ENCODE measurements at regions not wholly inside any gene's neighbourhood (a gene's known extent, or its start where the extent isn't known, plus 50 kb on each side); places are given as distances from the start of the nearest gene placed in this dataset.

DNA sequence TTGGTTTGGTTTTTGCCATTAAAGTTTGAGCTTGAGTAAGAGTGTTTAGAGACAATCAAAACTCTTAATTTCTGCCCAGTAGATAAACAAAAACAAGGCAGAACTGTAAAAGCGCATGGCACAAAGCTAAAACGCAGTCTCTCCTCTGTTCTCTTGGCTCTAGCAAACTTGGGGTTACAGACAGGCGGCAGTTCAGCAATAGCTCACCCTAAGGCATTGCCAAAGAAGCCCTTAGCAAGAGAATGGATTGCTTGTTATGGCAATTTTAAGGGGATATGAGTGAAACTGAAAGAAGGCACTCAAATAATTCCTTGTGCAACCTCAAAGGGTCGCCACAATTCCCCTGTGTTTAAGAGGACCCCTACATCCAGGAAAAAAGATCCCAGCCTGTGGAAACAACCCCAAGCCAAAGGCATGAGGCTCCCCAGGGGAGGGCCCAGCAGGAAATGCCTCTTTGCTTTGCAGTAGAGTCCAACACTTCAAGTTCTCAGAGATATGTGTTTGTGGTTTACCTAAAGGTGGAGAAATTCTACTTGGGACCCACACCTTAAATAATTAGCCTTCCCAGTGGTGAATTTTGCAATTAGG is 317.0 kb upstream of the MPDZ start:
- DNase-seq (ENCODE audit: low read depth) = no peak

- DNase-seq (ENCODE audit: low read depth) = no peak
These were observed 311.5 kb upstream of the MPDZ start for GRCh38 chr9:13590996-13591395.

DNA sequence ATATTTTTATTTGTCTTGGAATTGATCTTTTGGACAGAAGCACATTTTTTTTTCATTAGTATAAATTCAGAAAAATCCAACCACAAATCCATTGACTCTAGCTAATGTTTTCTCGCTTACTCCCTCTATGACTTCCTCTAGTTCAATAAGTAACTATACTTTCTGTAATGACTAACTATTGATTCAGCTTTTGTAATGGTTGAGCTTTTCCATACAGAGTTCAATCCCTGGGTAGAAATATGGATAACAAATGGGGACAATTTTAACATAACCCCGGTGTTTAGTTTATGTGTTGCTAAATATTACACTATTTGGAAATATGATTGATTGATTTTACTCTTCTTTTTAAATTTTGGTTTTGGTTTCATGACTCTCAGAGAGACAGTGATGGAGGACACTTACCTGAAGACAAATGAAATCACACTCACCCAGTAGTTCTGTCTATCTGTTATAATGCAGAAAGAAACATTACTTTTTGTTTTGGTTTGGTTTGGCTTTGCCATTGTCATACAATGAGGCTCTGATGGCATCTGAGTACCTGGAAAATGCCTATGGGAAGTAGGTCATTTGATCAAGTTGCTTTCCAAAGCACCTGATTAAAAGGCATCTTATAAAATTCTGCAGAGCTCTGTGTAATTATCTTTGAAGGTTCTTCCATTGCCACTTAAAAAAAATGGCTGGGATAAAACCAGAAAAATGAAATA is 309.7 kb upstream of the MPDZ start:
- DNase-seq (ENCODE audit: low read depth) = no peak

GRCh38 chr9:13588151-13589033 is 308.9 kb upstream of the MPDZ start:
- no peak for DNase-seq (ENCODE audit: low read depth)

GRCh38 chr9:13587571-13587970 is 308.1 kb upstream of the MPDZ start:
- no peak for DNase-seq (ENCODE audit: low read depth)

DNA sequence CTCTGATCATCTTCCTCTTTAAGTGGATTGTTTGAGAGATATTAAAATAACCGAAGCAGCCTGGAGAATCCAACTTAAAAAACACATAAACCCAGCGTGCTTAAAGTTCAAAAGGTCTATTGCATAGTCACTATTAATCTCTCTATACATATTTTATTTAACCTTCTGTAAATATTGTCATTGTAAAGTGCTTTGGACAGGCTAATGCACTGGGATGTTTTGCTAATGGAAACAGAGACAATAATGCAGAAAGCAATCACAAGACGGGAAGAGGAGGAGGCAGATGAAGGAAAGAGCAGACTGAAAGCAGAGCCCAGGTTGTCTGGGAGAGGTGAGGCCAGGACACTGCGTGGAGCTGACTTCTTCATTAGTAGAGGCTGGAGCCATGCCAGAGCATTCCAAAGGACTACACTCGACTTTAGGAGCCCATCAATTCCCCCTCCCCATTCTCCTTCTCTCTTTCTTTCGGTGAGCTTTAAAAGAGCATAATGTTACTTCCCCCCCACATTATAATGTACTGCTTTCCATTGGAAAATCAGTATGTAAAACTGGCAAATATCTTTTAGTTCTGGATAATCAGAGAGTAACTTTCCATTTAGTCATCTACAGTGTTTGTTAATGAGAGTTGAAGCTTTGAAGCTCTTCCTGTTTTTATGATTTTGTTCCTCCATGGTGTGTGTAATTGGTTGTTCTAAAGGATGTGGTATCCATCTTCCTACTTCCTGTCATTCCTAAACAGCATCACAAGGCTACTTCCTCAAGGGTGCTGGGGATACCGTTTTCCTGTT is 307.3 kb upstream of the MPDZ start:
- DNase-seq (ENCODE audit: low read depth) = no peak

GRCh38 chr9:13580760-13581159 is 301.3 kb upstream of the MPDZ start:
- no peak for DNase-seq (ENCODE audit: low read depth)

DNA sequence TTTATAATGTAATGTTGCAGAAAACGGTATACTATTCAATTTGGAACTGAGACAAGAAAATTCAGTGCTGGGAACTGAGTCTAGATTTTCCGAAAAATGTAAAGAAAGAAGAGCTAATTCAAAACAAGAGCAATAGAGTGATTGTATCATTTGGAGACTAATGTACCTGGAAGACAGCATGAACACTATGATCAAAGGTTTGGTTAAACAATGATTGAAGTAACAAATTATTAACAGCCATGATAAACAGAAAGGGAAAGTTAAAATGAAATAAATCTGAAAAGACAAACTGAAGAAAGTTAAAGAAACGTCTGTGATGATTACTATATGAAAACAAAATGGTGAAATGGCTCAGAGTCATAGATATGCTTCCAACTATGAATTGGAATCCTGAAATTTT is 300.6 kb upstream of the MPDZ start:
- no peak for DNase-seq (ENCODE audit: low read depth)

- no peak for DNase-seq (ENCODE audit: low read depth)
These were observed 296.6 kb upstream of the MPDZ start for GRCh38 chr9:13576101-13576500.

DNA sequence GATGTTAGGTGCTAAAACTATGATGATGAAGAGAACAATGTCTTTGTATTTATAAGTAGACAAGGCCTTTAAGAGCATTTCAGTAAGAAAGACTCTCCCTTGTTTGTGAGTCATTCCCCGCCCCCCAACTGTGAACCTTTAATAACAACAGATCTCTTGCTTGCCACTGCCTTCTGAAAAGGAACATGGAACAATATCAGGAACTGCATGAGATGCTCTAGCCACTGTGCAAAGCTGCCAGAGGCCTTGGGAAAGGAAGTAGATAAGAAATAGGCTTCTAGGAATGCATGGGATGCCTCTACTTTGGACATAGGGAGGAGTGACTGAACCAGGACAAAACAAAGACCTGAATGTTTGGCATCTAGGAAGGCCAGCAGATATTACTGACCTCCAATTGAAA is 296.1 kb upstream of the MPDZ start:
- no peak for DNase-seq (ENCODE audit: low read depth)

GRCh38 chr9:13570068-13570974 is 290.8 kb upstream of the MPDZ start:
- no peak for DNase-seq (ENCODE audit: low read depth)

- DNase-seq (ENCODE audit: low read depth) = no peak
These were observed 290.1 kb upstream of the MPDZ start for GRCh38 chr9:13569602-13570067.

DNA sequence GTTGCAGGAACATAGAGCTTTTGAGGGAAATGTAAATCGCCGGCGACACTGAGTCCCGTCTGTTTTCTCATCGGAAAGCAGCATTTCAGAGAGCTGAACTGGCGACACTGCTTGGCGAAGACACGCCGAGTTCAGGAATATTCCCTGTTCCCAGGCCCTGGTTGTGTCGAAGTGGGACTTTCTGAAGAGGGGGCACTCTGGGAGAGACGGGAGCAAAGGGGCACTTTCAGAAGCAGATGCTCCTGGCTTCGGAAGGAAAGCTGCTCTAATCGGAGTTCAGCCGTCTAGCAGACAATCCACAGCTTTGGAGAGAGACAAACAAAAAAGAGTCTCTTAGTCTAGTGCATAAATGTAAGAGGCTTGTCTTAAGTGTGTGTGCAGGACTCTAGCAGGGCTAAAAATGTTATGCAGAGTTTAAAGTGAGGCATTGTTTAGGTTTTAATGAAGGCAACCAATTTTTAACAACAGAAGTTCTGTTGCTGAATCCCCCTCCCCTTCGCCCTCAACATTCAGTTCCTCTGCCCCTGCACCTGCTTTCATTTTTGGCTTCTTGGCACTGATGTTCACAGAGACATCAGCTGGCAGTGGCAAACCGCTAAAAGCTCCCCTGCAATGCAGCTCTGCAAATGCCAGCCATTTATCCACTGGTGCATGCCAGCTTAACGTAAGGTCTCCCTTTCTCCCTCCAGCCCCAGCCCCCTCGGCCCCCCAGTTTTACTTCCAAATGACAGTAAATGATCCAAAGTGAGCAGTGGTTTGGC is 289.5 kb upstream of the MPDZ start:
- DNase-seq (ENCODE audit: low read depth) = no peak

DNA sequence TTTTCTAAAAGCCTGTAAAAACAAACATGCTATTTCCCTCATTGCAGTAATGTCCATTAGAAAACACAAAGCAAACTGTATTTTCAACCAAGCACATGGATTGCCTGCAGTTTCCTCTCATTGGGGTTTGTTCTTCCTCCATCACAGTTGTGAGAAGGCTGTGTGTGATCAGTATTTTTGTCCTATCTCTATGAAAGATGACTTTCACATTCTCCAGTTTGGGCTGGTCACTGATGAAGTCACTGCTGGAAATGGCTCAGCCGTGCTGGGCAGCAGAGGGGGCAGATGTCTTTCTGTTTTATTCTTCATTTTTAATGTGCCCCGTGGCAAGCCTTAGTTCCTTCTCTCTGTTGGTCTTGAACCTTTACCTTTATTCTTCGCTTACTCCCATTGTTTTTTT is 288.9 kb upstream of the MPDZ start:
- no peak for DNase-seq (ENCODE audit: low read depth)

DNA sequence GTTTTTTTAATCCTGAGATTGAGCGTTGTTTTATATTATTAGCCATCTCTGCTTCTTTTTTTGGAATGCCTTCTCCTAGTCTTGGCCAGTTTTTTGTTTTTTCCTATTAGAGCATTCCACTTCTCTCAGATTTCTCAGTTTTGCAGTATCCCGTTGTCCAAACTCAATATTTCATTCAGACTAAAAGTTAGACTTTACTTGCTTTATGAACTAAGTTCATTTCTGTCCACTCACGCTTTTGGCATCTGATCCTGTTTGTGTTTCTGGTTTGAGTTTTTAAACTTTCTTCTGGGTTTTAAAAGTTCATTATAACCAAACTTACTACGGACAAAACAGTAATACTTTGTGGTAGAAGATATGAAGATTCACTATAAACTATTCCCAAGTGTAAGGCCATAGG is 288.3 kb upstream of the MPDZ start:
- no peak for DNase-seq (ENCODE audit: low read depth)

DNA sequence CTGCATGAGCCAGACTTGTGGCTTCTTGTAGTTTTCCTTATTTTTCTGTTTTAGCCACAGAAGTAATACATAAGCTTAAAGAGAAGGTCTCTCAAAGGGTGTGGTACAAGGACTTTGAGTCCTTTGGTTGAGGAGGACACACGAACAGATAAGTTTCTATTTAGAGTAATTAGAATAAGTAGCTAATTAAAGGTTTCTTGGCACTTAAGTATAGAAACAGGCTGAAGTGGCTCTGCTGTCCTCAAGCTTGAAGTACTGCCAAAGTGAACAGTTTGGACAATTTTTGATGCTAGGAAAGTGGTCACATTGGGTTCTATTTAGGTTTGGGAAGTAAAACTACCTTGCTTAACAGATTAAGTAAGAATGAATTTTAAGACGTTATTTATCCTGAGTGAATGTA is 278.3 kb upstream of the MPDZ start:
- DNase-seq (ENCODE audit: low read depth) = no peak

DNA sequence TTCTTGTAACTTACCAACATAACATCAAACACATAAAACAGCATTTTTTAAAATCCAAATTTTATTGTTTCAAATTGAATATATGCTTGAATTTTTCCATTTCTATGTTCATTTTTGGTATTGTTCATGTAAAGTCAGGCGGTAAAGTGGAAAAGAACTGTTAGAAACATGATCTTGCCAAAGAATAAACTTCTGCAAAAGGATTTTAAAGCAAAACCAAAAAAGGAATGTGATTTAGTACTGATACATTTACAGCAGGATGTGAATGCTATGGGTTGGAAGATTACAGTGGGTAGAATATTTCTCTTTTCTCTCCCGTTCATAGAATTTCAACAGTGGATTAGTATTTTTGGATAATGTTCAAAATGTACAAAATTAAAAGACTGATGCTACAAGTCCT is 277.2 kb upstream of the MPDZ start:
- no peak for DNase-seq (ENCODE audit: low read depth)

DNA sequence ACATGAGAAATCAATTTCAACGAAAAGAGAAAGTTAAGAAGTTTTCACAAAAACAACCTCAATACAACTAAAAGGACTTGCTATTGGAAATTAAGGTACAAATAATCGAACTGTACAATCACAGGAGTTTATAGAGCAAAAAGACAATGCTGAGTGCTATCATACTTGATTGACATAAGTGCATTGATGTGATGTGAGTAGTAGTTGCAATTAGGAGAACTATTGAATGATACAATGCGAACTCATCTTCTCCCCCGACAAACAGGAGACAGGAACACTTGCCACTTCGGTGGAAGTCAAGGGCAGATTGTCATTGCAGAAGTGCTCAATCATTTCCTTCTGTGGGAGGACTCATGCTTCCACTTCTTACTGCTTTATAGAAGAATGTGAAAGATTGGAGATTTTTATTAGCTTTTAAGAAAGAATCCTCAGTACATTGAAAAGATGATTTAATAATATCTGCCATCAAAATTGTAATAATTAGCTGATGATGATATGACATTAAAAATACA is 276.6 kb upstream of the MPDZ start:
- no peak for DNase-seq (ENCODE audit: low read depth)

GRCh38 chr9:13555516-13555915 is 276.0 kb upstream of the MPDZ start:
- DNase-seq (ENCODE audit: low read depth) = no peak

GRCh38 chr9:13554626-13555025 is 275.1 kb upstream of the MPDZ start:
- no peak for DNase-seq (ENCODE audit: low read depth)
